Smooth muscle cell (in vitro differentiated cells): ENCODE measurements at regions not wholly inside any gene's neighbourhood (a gene's known extent, or its start where the extent isn't known, plus 50 kb on each side); places are given as distances from the start of the nearest gene placed in this dataset.

Source experiments
- DNase-seq: peaks from one replicate; lab custom pipeline; 2025; ENCODE audit not compliant: unreplicated experiment; lab: John Stamatoyannopoulos, UW
- H2AFZ ChIP-seq: fragments of 200-600 bp; sonication (generic); 2 replicates; pipeline ENCODE4 v1.6.0; 2016; ENCODE audit warnings: antibody characterized with exemption, low read depth, mild to moderate bottlenecking
- H3F3A ChIP-seq: fragments of 200-600 bp; sonication (generic); 2 replicates; pipeline ENCODE4 v1.6.0; 2017; ENCODE audit warnings: antibody characterized with exemption, low read depth
- H3K27ac ChIP-seq: fragments of 200-600 bp; sonication (generic); 2 replicates; pipeline ENCODE4 v1.5.1; 2016; ENCODE audit warnings: low read depth, mild to moderate bottlenecking
- H3K27me3 ChIP-seq: fragments of 200-600 bp; sonication (generic); 2 replicates; pipeline ENCODE4 v1.6.1; 2016; ENCODE audit warnings: low read depth, mild to moderate bottlenecking
- H3K36me3 ChIP-seq: fragments of 200-600 bp; sonication (generic); 2 replicates; pipeline ENCODE4 v1.5.1; 2016; ENCODE audit warnings: low read depth
- H3K4me1 ChIP-seq: fragments of 200-600 bp; sonication (generic); 2 replicates; pipeline ENCODE4 v1.5.1; 2016; ENCODE audit warnings: low read depth
- H3K4me2 ChIP-seq: fragments of 200-600 bp; sonication (generic); 2 replicates; pipeline ENCODE4 v1.6.0; 2016; ENCODE audit warnings: mild to moderate bottlenecking
- H3K4me3 ChIP-seq: fragments of 200-600 bp; sonication (generic); 2 replicates; pipeline ENCODE4 v1.5.1; 2016; ENCODE audit warnings: mild to moderate bottlenecking
- H3K79me2 ChIP-seq: fragments of 200-600 bp; sonication (generic); 2 replicates; pipeline ENCODE4 v1.6.0; 2016; ENCODE audit warnings: low read depth, mild to moderate bottlenecking
- H3K9ac ChIP-seq: fragments of 200-600 bp; sonication (generic); 2 replicates; pipeline ENCODE4 v1.6.0; 2016; ENCODE audit warnings: low read depth
- H3K9me3 ChIP-seq: fragments of 200-600 bp; sonication (generic); replicated peaks from 2 replicates; pipeline ENCODE4 v1.5.1; 2016; ENCODE audit warnings: low read depth
- H4K20me1 ChIP-seq: fragments of 200-600 bp; sonication (generic); 2 replicates; pipeline ENCODE4 v1.6.0; 2016; ENCODE audit warnings: low read depth
- CTCF ChIP-seq: fragments of 200-600 bp; sonication (generic); IDR thresholded peaks from 2 replicates; pipeline ENCODE4 v1.5.1; 2017; ENCODE audit warnings: borderline replicate concordance, mild to moderate bottlenecking, antibody characterized with exemption; ENCODE audit not compliant: insufficient read depth, poor library complexity, severe bottlenecking
- WGBS: methylation state at CpG from one replicate; pipeline ENCODE4 v1.1.7; 2016; ENCODE audit warnings: low lambda C conversion rate; 5-methylcytosine and 5-hydroxymethylcytosine counted together

GRCh38 chrX:45714866-45715265 is 514.2 kb upstream of the DIPK2B start:
- H3K36me3 ChIP-seq: no peaks in the 10 kb centered on the region
- no peak overlapping the region for H3K9ac ChIP-seq
- peak overlapping the region; percentile 46 for H3K27ac ChIP-seq
- no peaks in the 10 kb centered on the region for H4K20me1 ChIP-seq
- no peak for DNase-seq
- no peak overlapping the region for H2AFZ ChIP-seq
- H3K79me2 ChIP-seq: no peaks in the 10 kb centered on the region
- no peak for TF ChIP-seq CTCF
- H3F3A ChIP-seq: no peaks in the 10 kb centered on the region
- H3K4me2 ChIP-seq: peak overlapping the region; percentile 8
- H3K27me3 ChIP-seq: no peaks in the 10 kb centered on the region
- H3K4me3 ChIP-seq: no peak overlapping the region
- 65% methylated on average over 3 of the region's 3 CpGs for WGBS
- H3K9me3 ChIP-seq: no peaks in the 10 kb centered on the region
- H3K4me1 ChIP-seq: no peaks in the 10 kb centered on the region

- no peak overlapping the region for H3K27ac ChIP-seq
- H3K4me1 ChIP-seq: no peaks in the 10 kb centered on the region
- no peaks in the 10 kb centered on the region for H3F3A ChIP-seq
- H3K27me3 ChIP-seq: no peaks in the 10 kb centered on the region
- no peaks in the 10 kb centered on the region for H3K79me2 ChIP-seq
- H3K4me3 ChIP-seq: no peak overlapping the region
- no peak overlapping the region for H3K9ac ChIP-seq
- no peak for TF ChIP-seq CTCF
- WGBS: 36% methylated on average over 1 of the region's 1 CpG
- no peak overlapping the region for H2AFZ ChIP-seq
- H3K36me3 ChIP-seq: no peaks in the 10 kb centered on the region
- H3K4me2 ChIP-seq: no peak overlapping the region
- H4K20me1 ChIP-seq: no peaks in the 10 kb centered on the region
- H3K9me3 ChIP-seq: no peaks in the 10 kb centered on the region
- DNase-seq: no peak
Measured at GRCh38 chrX:45712067-45712466, 511.4 kb upstream of the DIPK2B start.

- no peaks in the 10 kb centered on the region for H3K36me3 ChIP-seq
- H3K27ac ChIP-seq: peak overlapping the region; percentile 90
- H3K79me2 ChIP-seq: no peaks in the 10 kb centered on the region
- H3K4me2 ChIP-seq: peak overlapping the region; percentile 26
- TF ChIP-seq CTCF: no peak
- H3K9me3 ChIP-seq: no peaks in the 10 kb centered on the region
- H3F3A ChIP-seq: no peaks in the 10 kb centered on the region
- no peaks in the 10 kb centered on the region for H3K27me3 ChIP-seq
- H4K20me1 ChIP-seq: no peaks in the 10 kb centered on the region
- H3K4me1 ChIP-seq: no peaks in the 10 kb centered on the region
- H2AFZ ChIP-seq: no peak overlapping the region
- H3K9ac ChIP-seq: no peak overlapping the region
- WGBS: 78% methylated on average over 5 of the region's 5 CpGs
- DNase-seq: no peak
- H3K4me3 ChIP-seq: no peak overlapping the region
Measured at GRCh38 chrX:45711231-45711630, 510.6 kb upstream of the DIPK2B start.

- Histone ChIP-seq H3K4me2 (peak overlapping the region; percentile 26), H3K4me1 (no peaks in the 10 kb centered on the region)
- DNase-seq: no peak
Measured at GRCh38 chrX:45710081-45710801, 509.6 kb upstream of the DIPK2B start.

More at GRCh38 chrX:45710081-45710801, 509.6 kb upstream of the DIPK2B start:
- Histone ChIP-seq H3K27me3 (no peaks in the 10 kb centered on the region), H3K27ac (peak overlapping the region; percentile 90), H3F3A (no peaks in the 10 kb centered on the region), H3K9me3 (no peaks in the 10 kb centered on the region), H3K79me2 (no peaks in the 10 kb centered on the region), H3K36me3 (no peaks in the 10 kb centered on the region), H2AFZ (no peak overlapping the region), H3K4me3 (no peak overlapping the region), H3K9ac (peak overlapping the region; percentile 57), H4K20me1 (no peaks in the 10 kb centered on the region)
- WGBS: 48% methylated on average over 2 of the region's 2 CpGs
- no peak for TF ChIP-seq CTCF
